GM18873 (cell line): ENCODE measurements at regions not wholly inside any gene's neighbourhood (a gene's known extent, or its start where the extent isn't known, plus 50 kb on each side); places are given as distances from the start of the nearest gene placed in this dataset.
"Not testable (repeated sequence)": the region's sequence is repeated elsewhere in the genome, so short reads cannot be mapped to it uniquely, and the experiment has no call there.

ENCODE experiments used
- ATAC-seq: cut with Tn5 transposase; IDR thresholded peaks from one replicate; pipeline ENCODE4 v1.9.1; 2021; ENCODE audit warnings: mild to moderate bottlenecking, moderate library complexity, moderate number of reproducible peaks; ENCODE audit not compliant: unreplicated experiment, low FRiP score

DNA sequence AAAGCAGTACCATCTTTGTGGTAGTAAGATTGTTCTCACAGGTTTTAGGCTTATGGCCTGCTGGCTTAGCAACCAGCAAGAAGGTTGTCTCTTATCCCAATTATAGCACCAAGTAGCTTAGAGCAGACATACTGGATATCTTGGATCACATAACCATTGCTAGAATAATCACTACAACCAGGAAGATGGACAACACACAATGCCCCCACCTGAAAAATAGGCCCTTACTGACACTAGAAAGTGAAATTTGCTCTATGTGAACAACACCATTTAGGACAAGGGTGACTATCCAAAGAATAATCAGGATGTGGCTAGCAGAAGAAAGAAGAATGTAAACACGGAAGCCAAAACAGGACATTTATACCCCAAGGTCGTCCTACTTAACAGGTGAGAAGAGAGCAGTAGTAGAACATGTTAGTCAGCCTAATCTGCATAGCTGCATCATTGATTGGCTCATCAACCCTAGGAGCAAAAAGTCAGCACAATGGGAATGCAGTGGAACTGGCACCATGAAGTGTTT is 172.7 kb upstream of the MARCKS start:
- no peak for ATAC-seq

DNA sequence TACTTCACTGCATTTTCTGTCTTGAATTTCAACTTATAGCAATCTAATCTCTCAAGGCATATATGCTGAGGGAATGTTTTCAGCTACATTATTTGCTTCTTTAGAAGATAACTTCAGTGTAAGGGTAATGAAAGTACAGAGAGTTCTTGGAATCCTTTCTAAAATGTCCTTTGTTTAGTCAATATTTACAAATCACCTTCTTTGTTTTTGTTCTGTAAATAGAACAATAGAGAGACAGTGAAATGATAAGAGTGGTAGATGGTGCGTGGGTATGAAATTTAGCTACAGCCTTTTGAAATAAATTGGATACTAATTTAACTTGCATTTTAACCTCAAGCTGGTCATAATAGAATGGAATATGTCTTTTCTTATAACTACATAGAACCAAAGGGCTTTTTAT is 171.1 kb upstream of the MARCKS start:
- ATAC-seq: no peak

DNA sequence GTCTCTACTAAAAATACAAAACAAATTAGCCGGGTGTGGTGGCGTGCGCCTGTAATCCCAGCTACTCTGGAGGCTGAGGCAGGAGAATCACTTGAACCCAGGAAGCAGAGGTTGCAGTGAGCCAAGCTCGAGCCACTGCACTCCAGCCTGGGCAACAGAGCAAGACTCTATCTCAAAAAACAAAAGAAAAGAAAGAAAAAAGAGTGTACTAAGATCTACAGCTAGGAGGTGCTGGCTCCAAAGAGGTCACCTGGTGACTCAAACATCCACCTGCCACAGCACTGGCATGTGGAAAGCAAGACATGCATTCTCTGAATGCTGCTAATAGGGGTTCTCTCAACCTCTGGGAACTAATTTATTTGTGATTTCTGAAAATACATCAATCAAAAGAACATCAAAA is 167.5 kb upstream of the MARCKS start:
- not testable (repeated sequence) for ATAC-seq

DNA sequence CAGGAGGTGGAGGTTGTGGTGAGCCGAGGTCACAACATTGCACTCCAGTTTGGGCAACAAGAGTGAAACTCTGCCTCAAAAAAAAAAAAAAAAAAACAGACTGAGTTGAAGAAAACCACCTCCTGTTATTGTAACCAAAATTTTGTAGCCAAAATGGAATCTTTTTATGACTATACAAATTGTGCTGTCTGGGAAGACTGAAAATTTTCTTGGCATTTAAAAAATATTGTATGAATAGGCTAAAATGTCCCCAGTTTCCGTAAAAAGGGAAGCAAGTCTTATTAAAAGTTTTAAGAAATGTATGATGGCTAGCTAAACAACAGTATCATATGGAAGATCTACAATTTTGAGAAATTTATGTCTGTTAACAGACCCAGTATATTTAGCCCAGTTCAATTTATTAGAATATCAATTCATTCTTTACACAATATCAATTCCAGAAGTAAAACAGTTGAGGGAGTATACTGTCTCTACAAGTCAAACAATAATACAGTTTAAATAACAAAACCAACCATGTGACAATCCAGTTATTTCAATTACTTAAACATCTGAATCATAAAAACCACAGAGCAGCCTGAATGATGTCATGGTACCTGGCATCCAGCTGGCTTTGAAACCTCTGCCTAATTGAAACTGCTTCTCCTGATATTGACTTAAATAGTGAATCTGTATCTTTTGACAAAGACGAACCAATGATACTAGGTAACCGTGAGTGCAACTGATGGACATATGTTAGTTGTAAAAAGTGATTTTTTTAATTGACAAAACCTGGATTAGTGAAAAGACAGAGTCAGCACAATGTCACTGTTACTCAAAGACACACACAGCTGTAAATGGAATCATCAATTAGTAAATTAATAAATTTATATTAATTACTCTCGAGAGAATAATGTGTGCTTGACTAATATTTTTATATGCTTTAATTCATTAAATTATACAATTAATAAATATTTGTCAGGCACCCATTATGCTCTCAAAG is 166.6 kb upstream of the MARCKS start:
- no peak for ATAC-seq

DNA sequence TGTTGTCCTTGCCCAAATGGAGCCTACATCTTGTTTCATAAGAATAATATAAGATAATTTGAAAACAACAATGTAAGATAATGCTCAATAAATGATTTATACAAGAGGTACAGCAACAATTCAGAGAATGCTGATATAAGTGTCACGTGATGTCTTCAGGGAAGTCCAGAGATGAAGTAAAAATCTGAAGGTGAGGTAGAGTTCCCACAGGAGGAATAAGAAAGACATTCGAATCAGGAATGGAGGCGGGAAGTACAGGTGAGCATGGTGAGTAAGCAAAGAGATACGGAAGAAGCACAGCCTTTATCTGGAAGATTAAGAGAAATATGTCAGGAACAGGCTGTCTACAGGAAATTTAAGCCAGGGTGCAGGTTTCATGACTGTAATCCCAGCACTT is 165.9 kb upstream of the MARCKS start:
- ATAC-seq: no peak

DNA sequence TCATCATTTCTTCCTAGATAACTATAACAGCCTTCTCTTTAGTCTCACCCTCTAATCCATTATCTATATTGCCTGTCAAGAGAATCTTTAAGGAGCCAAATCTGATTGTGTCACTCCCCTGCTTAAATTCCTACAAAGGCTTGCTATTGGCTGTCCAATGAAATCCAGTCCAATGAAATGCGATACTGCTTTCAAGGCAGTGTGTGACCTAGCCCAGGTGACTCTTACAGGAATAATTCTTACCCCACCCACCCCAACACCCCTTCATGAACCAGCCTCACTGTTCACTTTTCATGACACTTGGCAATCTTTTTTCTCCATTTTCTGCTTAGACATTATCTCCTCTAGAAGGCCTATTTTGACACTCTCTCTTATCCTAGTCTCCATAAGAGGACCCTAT is 163.3 kb upstream of the MARCKS start:
- no peak for ATAC-seq

DNA sequence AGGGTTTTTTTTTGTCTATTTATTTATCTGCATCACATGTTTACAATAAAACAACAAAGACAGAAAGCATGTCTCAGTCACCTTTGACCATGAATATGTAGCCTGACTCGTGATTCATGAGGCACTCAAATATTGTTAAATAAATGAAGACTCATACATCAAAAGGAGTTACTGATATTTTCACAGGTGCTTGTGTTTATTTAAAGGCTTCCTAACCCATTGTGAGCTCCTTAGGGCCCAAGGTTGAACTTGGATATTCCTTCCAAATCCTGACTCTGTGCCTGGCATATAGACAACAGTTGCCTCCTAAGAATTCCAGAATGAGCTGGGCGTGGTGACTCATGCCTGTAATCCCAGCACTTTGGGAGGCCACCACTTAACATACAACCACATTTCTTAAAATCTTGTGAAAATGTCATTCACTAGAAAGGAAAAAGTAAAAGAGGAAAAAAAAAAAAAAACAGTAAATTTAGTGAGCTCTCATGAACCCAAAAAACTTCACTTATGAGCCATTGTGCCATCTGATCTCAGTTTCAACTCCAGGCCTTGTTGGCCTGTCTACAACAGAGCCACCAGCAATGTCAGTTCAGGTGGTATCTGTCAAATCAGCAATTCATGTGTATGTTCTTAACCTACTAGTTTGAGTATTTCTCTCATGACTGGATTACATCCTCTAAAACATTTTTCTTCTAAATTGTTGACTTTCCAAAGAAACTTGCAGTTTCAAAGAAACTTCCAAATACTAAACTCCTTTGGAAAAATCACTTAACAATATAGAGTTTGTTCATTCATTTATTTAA is 162.7 kb upstream of the MARCKS start:
- no peak for ATAC-seq

DNA sequence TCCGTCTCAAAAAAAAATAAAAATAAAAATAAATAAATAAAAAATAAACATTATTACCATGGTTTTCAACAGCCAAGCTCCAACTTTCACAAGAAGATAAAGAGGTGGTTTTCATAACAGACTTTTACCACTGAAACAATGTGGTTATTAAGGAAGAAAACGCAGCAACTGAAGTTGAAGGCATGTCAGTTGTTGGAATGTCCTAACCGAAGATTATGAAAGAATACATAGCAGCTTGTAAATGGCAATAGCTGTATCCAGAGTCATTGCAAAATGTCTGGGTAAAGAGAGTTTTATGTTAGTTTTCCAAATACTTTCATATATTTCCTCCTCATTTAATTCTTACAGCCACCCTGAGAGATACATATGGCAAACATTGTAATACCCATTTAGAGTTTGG is 161.6 kb upstream of the MARCKS start:
- no peak for ATAC-seq

DNA sequence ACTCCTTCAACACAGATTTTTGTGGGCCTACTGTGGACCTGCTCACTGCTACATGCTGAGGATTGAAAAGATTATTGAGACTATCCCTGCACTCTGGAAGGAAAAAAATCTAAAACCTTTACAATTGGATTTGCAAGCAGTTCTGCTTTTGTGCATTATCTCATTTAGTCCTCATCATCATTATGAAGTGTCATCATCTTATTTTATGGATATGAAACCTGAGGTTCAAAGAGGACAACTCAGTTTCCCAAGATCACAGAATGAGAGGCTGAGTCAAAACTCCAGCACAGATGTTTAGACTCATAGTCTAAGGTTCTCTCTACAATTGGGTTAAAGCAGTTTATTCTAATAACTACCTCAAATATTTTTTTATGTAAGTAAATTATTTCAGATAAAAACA is 160.2 kb upstream of the MARCKS start:
- no peak for ATAC-seq

DNA sequence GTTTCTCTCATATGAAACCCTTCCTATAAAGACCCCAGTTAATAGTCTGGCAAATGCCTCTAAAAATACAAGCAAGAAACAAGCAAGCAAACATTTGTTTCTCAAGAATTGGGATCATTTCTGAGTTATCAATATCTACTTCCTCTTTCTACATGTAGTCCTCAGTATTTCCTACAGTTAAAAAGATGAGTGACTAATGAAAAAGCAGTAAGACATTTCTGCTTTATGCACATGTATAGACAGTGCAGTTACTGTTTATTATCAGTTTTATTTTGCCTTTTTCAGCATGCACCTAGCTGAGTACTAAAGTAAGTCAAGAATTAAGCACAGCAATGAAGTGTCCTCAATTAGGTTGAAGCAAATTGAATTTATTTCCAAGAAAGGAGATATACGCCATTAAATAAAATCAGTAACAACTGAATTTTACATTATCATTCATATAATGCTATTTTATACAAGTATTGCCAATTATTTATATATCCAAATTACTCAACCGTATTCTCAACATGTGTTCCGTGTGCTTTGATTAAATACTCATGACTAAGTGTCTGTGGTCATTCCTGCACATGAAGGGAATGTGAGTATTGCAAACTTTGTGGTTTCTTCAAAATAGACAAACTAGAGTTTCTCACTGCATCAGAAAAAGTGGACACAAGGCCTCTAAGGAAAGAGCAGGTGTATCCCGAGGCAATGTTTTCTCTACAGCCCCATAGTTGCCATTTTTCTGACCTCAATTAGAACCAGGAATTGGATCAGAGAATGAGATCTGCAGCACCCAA is 159.3 kb upstream of the MARCKS start:
- no peak for ATAC-seq

DNA sequence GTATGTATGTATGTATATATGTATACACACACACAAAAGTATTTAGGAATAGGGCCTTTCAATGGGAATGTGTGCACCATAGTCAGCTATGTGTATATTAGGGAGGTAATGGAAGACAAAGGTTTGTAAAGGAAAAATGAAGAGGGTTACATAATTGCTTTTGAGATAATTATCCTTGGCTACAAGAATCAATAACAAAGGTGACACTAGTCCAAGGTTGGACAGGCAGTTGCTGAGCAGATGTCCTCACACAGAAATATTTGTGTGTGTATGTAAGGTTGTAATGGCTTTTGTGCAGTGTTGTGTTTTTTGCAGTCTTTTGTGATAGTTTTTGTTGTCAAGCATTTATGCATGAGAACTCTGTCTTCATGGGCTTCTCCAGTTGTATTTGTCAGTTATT is 157.9 kb upstream of the MARCKS start:
- ATAC-seq: no peak

DNA sequence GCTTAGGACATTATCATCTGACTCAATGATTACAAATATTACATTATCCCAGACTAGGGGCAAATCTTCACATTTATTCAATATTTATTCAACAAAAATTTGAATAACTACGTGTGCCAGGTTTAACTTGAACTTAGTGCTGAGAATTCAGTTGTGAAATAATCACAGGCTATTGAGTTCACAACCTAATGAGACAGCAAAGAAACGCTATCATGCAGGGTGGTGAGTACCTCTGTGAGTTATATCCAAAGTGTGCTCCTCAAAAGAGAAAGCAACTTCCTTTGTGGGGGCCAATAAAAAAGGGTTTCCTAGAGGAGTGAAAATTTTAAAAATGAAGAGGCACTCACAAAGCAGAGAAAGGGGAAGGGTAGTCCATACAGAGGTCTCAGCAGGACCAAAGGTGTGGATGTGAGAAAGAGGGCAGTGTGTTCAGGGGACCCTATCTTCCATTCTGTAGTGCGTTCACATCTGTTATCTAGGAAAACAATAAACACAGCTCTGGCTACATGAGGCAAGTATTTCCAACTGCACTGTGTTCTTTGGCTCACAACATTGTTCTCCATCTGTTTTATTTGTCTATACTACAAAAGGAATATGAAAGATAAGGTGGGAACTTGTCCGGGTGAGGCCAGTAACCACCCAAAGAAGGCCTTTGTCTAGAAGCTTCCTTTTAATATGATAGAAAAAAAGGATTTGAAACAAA is 155.4 kb upstream of the MARCKS start:
- ATAC-seq: no peak

DNA sequence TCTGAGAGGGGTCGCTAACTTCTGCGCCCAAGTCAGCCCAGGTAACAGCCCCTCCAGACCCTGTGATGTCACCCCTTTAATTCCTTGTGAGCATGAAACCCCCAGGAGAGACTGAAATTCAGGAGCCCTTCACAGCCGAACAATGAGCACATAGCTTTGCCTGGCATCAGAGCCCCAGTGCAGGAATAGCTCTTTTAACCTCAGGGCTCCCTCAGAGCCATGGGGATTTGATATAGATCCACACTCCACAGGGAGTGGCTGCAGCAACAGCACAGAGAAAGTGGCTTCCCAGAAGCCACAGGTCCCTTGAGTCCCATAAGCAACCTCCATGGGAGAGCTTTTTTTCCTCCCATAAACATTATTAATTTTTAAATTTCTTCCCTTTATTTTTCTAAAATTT is 150.0 kb upstream of the MARCKS start:
- ATAC-seq: no peak

DNA sequence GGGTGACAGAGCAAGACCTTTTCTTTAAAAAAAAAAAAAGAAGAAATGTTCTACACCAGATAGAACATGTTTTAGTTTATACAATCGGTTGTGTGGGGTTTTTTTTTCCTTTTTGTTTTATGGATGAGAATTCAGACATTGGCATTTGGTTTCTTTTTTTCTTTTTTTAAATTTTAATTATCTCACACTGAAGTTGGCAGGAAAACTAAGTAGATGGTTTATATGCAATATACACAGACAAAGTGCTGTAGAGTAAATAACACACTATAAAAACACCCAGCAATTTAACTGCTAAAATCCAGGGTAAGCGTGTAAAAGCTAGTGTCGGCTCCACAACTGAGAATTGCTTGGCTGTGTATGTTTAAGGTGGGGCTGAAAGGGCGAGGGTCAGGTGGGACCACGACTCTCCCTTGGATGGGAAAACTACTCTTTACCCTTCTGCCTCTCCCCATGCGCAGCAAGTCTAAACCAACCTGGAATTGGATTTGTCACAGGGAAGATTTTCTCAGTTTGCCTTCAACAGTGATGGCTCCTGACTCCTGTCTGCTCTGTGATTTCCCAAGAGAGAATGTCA is 147.1 kb upstream of the MARCKS start:
- no peak for ATAC-seq

DNA sequence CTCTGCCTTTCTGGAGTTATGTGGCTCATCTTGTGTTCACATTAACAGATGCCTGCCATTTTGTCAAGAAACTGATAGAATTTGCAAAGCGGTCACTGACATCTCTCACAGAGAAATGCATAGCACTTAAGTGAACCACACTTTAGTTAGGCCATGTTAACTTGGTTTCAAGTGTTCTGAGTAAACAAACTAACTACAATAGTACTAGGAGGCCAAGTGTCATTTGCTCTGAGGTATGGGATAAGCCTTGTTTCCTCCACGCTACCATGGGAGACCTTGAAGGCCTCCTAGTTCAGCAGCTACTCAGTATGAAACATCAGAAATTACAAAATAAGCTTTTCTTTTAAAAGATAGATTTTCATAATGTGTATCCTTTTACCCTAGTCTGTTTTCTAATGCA is 143.5 kb upstream of the MARCKS start:
- no peak for ATAC-seq

DNA sequence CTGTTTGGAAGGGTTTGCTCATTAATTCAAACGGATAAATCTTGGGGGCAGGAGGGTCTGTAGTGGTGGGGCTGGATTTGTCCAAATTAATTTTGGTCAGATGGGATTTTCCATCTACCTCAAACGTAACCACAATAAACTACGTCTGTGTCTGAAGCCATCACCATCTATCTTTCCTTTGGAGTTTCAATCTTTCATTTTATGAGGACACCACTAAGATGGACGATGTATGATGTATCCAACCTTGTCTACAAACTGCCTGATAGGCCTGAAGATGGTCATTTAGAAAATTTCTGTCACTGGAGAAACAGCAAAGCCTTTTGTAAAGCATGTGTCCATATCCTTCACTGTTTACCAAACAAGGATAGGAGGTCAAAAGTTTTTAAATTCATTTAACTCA is 138.6 kb upstream of the MARCKS start:
- no peak for ATAC-seq

DNA sequence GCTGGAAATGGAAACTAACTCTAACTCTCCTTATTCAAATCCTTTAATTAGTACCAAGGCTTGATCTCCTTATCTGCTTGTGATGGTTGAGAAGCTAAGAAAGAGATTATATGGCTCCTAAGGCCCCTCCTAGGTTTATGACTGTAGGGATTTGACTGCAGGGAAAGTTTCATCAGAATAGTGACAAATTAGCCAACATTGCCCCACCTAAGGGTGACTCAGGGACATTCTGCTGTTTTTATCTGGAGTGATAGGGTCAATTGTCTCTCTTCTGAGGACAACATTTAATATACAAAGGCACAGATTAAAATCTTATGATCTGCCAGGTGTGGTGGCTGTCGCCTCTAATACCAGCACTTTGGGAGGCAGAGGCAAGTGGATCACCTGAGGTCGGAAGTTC is 138.1 kb upstream of the MARCKS start:
- ATAC-seq: no peak

DNA sequence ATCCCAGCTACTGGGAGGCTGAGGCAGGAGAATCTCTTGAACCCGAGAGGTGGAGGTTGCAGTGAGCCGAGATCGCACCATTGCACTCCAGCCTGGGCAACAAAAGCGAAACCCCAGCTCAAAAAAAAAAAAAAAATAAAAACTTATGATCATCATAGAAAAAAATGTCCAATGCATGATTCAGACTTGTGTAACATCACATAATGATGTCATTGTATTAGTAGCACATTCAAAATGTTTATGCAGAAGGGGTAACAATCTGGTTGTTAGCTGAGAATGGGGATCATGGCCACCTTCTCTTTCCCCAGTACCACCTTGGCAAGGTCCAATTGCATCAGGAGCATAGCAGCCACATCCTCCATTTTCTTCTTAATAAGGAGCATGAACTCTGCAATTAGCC is 137.6 kb upstream of the MARCKS start:
- ATAC-seq: no peak

DNA sequence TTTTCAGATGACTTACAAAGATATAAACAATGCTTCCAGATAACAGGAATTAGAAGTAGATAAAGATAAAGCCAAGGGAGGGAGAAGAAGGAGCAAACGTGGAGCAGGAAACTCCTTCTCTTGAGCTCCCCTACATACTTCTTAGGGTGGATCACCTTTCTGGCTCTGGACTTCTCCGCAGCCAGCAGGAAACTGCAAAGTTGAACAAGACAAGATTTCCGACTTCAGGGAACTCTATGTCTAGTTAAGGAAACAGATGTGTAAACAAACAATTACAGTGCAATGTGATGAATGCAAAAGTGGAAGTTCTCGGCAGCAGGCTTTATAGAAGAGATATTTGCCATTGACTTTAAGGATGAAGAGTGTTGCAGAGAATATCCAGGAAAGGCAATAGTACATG is 134.0 kb upstream of the MARCKS start:
- no peak for ATAC-seq

DNA sequence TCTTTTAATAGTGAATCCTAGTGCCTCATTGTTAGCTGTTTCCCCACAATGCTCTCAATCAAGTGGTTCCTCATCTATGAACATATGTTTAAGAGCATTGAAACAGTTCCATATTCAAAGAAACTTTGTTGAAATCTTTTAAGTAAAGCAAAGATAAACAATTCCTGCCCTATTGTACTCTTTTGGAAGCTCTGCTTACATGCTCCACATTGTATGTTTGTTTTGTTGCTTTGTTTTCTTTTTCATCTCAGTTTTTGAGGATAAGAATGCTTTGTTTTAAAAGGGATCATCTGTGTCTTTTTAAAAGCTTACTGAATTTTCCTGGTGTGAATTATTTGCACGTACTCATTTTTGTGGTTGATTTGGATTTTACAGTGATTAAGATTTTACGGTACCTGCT is 132.2 kb upstream of the MARCKS start:
- ATAC-seq: not testable (repeated sequence)
